Pancreas (tissue), 10 donors: ENCODE measurements at regions not wholly inside any gene's neighbourhood (a gene's known extent, or its start where the extent isn't known, plus 50 kb on each side); places are given as distances from the start of the nearest gene placed in this dataset.

Experiments
- ATAC-seq, 4 donors: fragments of 200-7000 bp; cut with Tn5 transposase; one replicate each; pipeline versions ENCODE4 v1.8.0 to v1.9.1; 2020; ENCODE audit warnings: mild to moderate bottlenecking in 4 of 4, moderate library complexity in 4 of 4
- DNase-seq, 6 donors: peaks; one replicate each; pipeline ENCODE4 v3.0.0-alpha.2; 2020
- FAIRE-seq: peaks from 2 replicates; lab custom pipeline; 2012; peaks lifted over from hg19 to GRCh38; lab: Jason Lieb, UNC
- H3K27ac ChIP-seq, 4 donors: fragments of 200-600 bp; sonication (generic); 1 replicate in 3 of 4; 2 replicates in 1 of 4; pipeline versions ENCODE4 v1.5.0 to v1.8.0; 2020
- H3K27me3 ChIP-seq, 4 donors: fragments of 200-600 bp; one replicate each; pipeline ENCODE4 v1.8.0; 2021
- H3K36me3 ChIP-seq, 3 donors: fragments of 200-600 bp; sonication (generic) in 1 of 3; one replicate each; pipeline versions ENCODE4 v1.5.0 to v1.8.0; 2020 to 2021
- H3K4me1 ChIP-seq, 3 donors: fragments of 200-600 bp; one replicate each; pipeline ENCODE4 v1.8.0; 2021
- H3K4me3 ChIP-seq, 4 donors: fragments of 200-600 bp; sonication (generic) in 2 of 4; one replicate each; pipeline versions ENCODE4 v1.5.0 to v1.8.0; 2020 to 2021
- H3K9me3 ChIP-seq, 4 donors: fragments of 200-600 bp; one replicate each; pipeline ENCODE4 v1.8.0; 2021
- CTCF ChIP-seq, 4 donors: fragments of 200-600 bp; sonication (generic) in 3 of 4; IDR thresholded peaks; one replicate each; pipeline versions ENCODE4 v1.5.0 to v1.8.0; 2021; ENCODE audit warnings: antibody characterized with exemption in 4 of 4
- WGBS, 2 donors: extraction: QIAGEN DNeasy Blood & Tissue Kit; methylation state at CpG; one replicate each; pipeline ENCODE4 v1.1.7; 2013; 5-methylcytosine and 5-hydroxymethylcytosine counted together
- intact Hi-C, 3 donors: fragments of 100-400 bp; cut with DNase I; formaldehyde crosslinking; loops; one replicate each; pipeline versions ENCODE4 v1.11.1 to v1.14.2; 2022
- donor health status: healthy with polysubstance abuse.
- donor health status: DM: no; HTN: no; CAD: no; lungs with moderate emphysema.
- donor health status: DM: no; HTN: no; CAD: no.
- donor health status: control.
- donor health status: control.
- donor health status: Bipolar disorder and iron deficiency.
- donor health status: DM: yes; HTN: yes; CAD: no.
- donor health status: DM: no; HTN: no; CAD: no.
- donor health status: DM: no; HTN: no; CAD: no.
- donor health status: DM: yes; HTN: yes; CAD: no.

- Histone ChIP-seq H3K36me3 (no peaks in the 10 kb centered on the region), H3K4me1 (no peaks in the 10 kb centered on the region), H3K9me3 (no peaks in the 10 kb centered on the region), H3K4me3 (no peak overlapping the region), H3K27me3 (no peaks in the 10 kb centered on the region), H3K27ac (no peak overlapping the region)
- ATAC-seq (no peak), FAIRE-seq (no peak), DNase-seq (no peak)
- intact Hi-C loops: no loop called here
- WGBS, 2 donors: 49 to 63% methylated on average over 7 of the region's 7 CpGs
- TF ChIP-seq CTCF (IDR thresholded peaks at IDR 0.05): no peak
Measured at GRCh38 chr14:99078426-99078825, 193.6 kb downstream of the BCL11B start.

- FAIRE-seq: no peak
- no peak for DNase-seq
- intact Hi-C loops: no loop called here
- no peak overlapping the region for H3K27ac ChIP-seq
- no peaks in the 10 kb centered on the region for H3K36me3 ChIP-seq
- no peak for TF ChIP-seq CTCF (IDR thresholded peaks at IDR 0.05)
- no peaks in the 10 kb centered on the region for H3K27me3 ChIP-seq
- no peaks in the 10 kb centered on the region for H3K9me3 ChIP-seq
- WGBS, 2 donors: 70 to 83% methylated on average over 9 of the region's 9 CpGs
- no peak for ATAC-seq
- H3K4me3 ChIP-seq: no peak overlapping the region
- no peaks in the 10 kb centered on the region for H3K4me1 ChIP-seq
Measured at GRCh38 chr14:99079061-99079727, 192.8 kb downstream of the BCL11B start.

GRCh38 chr14:99080306-99080705, 191.7 kb downstream of the BCL11B start:
- no peak for FAIRE-seq
- ATAC-seq: no peak
- intact Hi-C loops: no loop called here

GRCh38 chr14:99081156-99081765, 190.7 kb downstream of the BCL11B start:
- intact Hi-C loops: no loop called here
- FAIRE-seq (no peak), ATAC-seq (no peak), DNase-seq (no peak)
- no peaks in the 10 kb centered on the region for H3K9me3 ChIP-seq
- no peaks in the 10 kb centered on the region for H3K36me3 ChIP-seq
- H3K27me3 ChIP-seq: no peaks in the 10 kb centered on the region
- no peak overlapping the region for H3K27ac ChIP-seq
- no peak for TF ChIP-seq CTCF (IDR thresholded peaks at IDR 0.05)
- no peaks in the 10 kb centered on the region for H3K4me1 ChIP-seq
- H3K4me3 ChIP-seq: no peak overlapping the region
- WGBS, 2 donors: 80 to 84% methylated on average over 9 of the region's 9 CpGs

More at GRCh38 chr14:99080306-99080705, 191.7 kb downstream of the BCL11B start:
- Histone ChIP-seq H3K9me3 (no peaks in the 10 kb centered on the region), H3K27ac (no peak overlapping the region), H3K4me1 (no peaks in the 10 kb centered on the region), H3K36me3 (no peaks in the 10 kb centered on the region), H3K4me3 (no peak overlapping the region), H3K27me3 (no peaks in the 10 kb centered on the region)
- no peak for TF ChIP-seq CTCF (IDR thresholded peaks at IDR 0.05)
- 57 to 64% methylated on average over 3 of the region's 3 CpGs for WGBS, 2 donors
- DNase-seq: no peak

GRCh38 chr14:99081880-99082279, 190.1 kb downstream of the BCL11B start:
- H3K27me3 ChIP-seq: no peaks in the 10 kb centered on the region
- intact Hi-C loops: no loop called here
- FAIRE-seq (no peak), DNase-seq (no peak), ATAC-seq (no peak)
- H3K27ac ChIP-seq: no peak overlapping the region
- H3K9me3 ChIP-seq: no peaks in the 10 kb centered on the region
- H3K4me3 ChIP-seq: no peak overlapping the region
- no peak for TF ChIP-seq CTCF (IDR thresholded peaks at IDR 0.05)
- WGBS, 2 donors: 71 to 76% methylated on average over 2 of the region's 2 CpGs
- H3K4me1 ChIP-seq: no peaks in the 10 kb centered on the region
- no peaks in the 10 kb centered on the region for H3K36me3 ChIP-seq
